ENCODE measurements at regions not wholly inside any gene's neighbourhood (a gene's known extent, or its start where the extent isn't known, plus 50 kb on each side); places are given as distances from the start of the nearest gene placed in this dataset.

DNA sequence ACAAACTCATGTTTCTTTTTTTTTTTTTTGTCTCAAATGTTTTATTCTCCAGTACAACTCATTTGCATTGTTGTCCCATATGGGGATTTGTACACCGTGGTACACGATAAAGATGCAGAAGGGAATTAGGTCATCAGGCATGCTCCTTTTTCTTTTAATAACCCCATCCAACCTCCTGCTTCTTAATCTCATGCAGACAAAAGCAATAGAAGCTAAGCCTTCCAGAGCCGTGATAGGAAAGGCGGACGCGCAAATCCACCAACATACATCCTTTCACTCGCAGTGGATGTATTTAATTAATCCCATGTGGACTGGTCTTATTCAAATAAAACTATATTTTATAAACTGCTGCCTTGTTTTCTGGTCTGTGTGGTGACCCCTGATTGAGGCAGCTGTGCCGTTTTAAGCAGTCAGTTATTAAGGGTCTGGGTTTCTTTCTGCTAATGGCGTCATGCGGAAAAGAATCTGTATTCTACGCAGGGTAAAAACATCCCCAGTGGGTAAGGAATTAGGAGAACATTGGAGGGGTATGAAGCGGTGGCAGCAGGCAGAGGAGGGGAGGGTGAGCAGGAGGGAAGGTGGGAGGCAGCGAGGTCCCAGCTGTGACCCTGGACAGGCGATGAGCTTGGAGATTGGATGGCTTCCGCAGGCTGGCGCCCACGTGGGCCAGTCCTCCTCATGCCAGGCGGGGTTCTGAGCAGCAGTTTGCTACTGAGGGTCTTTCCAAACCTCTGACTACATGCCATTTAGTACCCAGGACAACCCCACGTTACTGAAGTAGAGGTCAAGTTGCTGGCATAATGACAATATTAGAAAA is 172.8 kb downstream of the LINC00237 start:
- DNase-seq = no peak

DNA sequence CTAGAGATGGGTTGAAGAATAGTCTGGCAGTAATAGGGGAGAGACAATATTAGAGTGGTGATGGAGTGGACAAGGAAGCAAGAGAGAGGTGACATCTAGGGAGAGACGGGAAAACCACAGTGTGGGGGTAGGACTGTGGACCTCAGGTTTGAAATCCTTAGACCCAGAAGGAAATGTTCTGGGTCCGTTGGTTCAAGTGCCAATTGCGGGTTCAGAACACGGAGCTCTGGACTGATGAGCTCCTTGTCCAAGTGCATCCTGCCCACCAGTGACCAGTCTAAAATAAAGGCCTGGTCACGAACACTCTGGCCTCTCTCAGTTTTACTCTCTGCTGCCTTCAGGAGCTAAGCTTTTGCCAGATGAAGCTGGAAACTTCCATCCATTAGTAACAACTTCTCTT is 174.0 kb downstream of the LINC00237 start:
- DNase-seq = no peak

DNA sequence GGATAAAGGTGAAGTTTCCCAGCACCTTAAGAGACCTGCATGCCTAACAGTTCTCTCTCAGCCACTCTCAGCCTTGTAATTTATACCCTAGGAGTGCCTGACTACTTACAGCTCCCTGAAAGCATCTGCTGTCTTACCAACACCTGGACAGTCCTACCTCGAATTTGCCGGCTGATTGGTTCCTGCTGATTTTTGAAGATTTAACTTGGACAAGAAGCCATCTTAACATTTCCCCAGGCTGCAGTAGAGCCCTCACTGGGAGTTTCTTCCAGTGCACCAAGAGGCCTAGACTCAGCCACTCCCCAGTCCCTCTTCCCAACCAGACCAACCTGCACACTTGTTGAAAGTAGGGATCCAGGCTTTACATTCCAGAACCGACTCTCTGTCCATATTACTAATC is 174.5 kb downstream of the LINC00237 start:
- DNase-seq = no peak

DNA sequence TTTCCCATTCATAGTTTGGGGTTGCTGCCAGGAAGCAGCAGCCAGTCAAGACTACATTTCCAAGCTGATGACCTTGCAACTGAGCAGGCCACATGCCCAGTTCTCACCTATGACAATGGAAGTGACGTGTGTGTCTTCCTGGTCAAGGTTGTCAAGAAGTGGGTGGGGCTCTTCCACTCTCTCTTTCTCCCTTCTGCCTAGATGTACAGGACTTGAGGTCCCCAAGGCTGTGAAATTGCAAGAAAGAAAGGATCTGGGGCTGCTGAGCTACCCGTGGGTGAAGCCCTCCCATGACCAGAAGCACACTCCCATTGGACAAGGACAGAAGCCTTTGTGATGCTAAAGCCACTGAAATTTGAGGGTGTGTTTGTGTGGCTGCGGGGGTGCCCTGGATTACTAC is 175.1 kb downstream of the LINC00237 start:
- no peak for DNase-seq

DNA sequence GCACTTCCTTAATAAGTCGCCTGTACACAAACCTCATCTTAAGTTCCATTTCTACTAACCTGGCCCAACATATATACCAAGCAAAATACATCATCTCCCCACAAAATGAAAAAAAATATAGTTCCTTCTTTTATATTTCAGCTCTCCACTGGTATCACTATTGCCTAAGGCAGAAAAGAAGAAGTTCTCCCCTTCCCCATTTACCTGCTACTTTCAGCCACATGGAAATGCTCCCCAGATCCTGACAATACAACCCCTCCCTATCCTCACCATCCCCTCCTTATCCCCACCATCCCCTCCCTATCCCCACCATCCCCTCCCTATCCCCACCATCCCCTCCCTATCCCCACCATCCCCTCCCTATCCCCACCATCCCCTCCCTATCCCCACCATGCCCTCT is 175.7 kb downstream of the LINC00237 start:
- no peak for DNase-seq

DNA sequence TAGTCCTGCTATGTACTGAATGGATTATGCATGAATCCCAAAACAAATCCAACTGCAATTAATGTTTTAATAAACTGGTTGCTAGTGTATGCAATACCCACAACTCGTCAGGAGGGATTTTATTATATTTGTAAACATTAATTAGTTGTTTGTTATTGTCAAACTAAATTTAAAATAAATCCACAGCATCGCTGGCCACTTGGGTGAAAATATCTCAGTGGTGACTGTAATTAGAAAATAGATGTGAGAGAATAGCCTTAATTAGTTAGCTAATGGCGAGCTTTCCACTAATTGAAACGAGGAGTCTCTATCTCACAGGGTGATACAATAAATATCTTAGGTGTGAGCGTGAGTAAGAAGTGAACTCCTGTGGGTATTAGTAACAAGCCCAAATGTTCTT is 176.8 kb downstream of the LINC00237 start:
- no peak for DNase-seq

DNA sequence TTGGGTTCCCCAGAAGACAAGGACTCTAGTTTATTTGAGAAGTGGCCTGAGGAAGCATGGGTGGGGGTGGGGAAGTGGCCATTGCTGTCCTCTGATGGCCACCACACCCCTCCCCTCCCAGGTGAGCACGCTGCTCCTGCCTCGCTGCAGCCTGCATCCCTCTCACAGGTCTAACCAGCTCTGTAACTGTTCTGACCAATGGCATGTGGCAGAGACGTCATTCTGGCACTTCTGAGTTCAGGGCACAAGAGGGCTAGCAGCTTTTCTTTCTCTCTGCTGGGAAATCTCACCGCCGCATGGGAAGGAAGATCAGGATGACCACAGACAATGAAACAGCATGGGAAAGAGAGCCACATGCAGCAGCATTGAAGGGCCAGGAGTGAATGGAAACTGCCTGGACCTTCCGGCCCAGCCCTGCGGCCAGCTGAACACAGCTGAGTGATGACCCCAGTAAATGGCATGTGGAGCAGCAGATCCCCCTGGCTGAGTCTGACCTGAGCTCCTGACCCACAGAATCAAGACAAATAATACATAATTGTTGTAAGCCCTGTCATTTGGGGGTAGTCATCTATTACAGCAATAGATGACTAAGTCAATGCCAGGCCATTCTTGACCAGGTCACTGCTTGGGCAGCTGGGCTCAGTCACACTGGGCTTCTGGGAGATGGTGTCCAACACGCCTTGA is 179.8 kb downstream of the LINC00237 start:
- no peak for DNase-seq

DNA sequence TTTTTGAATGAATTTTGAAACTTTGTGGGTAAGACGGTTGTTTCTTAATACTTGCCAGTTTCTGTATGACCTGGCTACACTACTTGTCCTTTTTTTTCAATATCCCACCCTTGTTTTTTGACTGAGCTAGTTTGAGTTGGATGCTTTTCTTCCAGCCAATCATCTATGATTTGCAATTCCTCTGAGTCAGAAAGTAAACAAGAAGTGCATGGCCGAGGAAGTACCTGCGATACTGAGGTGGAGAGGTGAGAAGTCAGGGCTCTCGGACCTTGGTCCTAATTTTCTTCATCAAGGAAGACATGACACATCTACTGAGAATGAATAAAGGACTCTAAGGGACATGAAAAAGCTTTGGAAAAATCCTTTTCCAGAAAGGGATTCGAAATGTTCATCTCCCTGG is 185.7 kb downstream of the LINC00237 start:
- DNase-seq = no peak

DNA sequence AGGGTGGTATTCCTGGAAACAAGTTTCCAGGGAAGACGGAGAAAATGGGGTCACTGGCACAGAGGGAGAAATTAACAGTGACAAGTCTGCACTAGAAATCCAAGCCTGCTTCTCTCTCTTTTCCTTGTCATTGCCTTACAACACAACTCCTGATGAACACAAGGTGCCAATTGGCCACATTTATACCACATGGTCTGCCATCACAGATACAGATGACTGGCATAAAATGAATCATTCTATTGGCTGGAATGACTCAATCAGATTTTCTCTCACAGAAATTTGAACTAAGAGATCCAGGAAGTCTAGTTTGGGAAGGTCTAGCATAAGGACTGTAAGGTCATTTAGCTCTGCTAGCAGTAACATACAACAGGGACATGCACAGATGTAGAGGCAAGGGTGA is 190.3 kb downstream of the LINC00237 start:
- no peak for DNase-seq

DNA sequence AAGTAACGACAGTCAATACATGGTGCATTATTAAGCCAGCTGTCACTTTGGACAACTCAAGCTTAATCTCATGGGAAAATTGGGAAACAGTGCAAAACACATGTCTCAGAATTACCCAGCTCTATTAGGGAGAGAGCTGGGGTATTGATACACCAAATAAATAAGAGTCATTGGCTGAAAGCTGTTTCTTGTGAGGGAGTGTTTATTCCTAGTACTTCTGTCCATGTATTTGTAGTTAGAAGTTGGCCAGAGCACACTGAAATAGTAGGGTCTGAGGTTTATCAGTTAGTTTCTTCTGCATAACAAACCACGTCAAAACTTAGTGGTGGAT is 192.0 kb upstream of the RALGAPA2 start:
- no peak for DNase-seq

DNA sequence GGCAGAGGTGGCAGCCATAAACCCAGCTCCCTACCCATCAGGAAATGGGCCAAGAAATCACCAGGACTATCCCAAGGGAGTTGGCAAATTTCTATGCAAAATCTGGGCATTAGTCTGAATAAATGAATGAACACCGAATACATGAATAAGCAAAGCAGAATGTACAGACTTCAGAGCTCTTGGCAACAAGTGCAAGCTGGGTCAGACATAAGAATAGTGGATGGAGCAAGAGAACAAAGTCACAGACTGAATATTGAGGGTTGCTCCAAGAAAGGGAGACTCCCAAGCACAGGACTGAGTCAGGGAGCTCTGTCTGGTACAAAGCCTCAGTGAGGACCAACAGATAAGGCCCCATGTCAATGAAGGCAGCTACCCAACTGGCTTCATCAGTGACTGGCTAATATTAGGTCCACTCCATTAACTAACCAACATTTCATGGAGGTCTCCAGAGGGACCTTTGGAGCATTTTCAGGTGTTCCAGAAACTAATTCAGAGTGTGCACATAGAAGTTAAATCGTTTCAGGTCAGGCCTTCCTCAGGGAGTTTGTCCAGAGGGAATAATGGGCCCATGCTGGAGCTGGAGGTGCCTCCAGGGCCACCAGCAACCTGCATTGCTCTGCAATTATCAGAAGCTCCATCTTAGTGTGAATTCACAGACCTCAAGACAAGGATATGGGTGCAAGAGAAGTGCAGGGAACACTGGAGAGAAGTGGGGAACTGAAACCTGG is 191.5 kb upstream of the RALGAPA2 start:
- DNase-seq = no peak

DNA sequence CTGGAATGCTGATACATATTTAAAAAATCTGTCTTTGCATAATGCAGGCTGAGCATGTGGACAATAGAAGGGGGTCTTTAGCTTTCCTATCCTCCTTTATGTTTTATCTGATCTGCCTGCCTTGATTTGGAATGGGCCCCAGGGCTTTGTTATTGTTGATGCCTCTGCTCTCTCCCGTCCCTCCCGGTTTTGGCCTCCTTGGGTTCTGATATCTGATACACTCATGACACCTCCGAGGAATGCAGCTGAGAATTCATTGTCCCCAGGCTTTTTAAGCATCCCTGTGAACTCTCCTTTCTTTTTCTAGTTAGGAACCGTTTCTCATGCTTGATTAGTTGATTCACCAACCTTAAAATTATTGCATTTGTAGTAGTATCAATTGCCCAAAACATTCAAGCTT is 185.5 kb upstream of the RALGAPA2 start:
- DNase-seq = no peak

DNA sequence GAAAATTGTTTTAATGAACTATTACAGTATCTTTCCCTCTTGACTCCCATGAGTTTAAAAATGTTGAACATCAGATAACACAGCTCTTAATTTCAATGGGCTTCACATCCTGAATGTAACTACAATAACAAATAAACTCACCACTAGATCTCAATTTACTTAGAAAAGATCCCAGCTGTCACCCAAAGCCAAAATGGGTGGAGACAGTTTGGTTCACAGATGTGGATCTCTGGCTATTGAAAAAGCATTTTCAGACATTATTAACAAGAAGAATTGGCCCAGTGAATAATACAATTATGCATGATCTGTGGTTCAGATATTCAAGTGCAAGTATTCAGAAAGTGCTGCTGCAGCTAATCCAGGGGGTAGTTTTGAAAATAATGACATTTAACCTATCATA is 184.7 kb upstream of the RALGAPA2 start:
- DNase-seq = no peak

DNA sequence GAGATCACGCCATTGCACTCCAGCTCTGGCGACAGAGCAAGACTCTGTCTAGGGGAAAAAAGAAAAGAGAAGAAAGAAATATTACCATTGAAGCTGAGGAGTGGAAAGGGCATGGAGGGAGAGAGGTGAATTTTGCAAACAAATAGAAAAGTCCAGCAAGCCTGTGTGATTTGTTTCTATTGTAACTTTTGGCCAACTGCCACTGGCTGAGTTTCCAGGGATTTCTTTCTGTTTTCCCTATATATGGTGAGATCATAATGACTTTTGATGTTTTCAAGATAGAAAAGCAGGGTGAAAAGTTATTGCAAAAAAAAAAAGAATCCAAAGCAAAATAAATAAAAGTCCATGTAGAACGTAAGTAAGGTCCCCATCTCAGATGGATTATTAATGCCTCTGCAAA is 184.2 kb upstream of the RALGAPA2 start:
- no peak for DNase-seq

DNA sequence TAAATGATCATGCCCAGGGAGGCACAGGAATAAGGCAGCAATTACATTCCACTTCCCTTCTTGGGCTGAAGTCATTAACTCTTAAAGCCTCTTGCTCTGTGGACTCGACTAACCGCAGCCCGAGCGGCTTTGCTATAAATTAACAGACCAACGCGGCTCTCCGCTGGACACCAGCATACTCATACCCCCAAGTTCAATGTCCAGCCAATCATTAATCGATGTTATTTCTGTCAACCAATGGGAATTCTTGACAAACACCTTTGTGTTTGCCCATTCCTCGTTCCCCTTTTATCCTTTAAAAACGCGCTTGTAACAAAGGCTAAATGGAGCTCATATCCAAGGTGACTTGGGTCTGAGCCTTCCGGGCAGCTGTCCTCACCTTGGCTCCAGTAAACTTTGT is 183.1 kb upstream of the RALGAPA2 start:
- DNase-seq = no peak

DNA sequence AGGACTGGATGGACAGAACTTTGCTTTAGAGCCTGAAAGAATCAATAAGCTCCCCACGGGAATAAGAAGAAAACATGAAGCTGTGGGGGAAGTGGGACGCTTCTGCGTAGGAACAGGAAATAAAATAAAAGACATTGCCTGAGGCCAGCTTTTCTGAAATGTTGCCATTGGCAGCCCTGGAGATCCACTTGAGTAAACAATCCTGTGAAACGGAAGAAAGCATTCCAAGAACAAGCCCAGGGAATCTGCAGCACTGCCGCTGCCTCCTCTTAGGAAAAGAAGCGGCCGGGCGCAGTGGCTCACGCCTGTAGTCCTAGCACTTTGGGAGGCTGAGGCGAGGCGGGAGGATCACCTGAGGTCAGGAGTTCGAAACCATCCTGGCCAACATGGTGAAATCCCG is 182.3 kb upstream of the RALGAPA2 start:
- DNase-seq = no peak

DNA sequence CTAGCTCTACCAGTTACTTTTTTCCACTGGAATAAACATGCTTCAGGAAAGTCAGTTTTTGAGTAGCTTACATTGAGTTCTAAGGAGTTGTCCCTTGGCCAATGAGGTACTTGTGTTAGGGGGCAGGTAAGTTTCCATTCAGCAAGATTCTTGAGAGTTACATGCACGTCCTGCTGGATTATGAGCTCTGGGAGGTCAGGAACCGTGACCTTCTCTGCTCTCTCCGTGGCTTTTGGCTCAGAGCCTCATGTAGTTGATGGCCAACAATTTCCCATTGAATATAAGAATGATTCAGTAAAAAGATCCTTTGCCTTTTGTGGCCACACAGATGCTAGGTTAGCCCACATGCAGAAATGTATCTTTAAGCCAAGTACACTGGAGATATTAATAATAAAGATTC is 181.8 kb upstream of the RALGAPA2 start:
- no peak for DNase-seq

DNA sequence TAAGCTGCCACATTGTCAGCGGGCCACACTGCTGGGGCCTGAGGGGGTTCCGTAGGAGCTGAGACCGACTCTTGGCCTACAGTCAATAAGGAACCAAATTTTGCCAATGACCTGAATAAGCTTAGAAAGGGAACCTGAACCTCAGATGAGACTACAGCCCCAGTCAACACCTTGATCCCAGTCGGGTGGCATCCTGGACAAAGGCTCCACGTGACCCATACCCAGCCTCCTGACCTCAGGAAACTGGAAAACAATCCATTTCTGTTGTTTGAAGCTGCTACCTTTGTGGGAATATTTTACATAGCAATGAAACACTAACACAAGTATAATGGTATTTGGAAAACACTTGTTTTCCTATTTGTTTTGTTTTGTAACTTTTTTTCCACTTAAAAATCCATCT is 179.9 kb upstream of the RALGAPA2 start:
- no peak for DNase-seq

DNA sequence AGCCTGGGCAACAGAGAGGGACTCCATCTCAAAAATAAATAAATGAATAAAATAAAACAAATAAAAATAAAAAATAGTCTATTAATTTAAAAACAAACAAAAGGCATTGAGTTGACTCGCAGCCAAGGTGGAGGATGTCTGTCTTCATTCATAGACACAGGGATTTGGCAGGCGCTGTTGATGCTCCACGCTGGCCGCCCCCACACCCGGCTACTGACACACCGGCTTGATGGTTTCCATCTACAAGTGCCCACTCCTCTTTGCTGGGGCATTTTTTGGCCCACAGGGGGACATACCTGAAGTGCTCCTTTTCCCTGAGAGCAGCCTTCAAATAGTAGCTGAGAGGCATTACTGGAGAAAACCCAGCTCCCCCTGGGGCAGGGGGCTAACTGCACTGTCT is 178.3 kb upstream of the RALGAPA2 start:
- no peak for DNase-seq

DNA sequence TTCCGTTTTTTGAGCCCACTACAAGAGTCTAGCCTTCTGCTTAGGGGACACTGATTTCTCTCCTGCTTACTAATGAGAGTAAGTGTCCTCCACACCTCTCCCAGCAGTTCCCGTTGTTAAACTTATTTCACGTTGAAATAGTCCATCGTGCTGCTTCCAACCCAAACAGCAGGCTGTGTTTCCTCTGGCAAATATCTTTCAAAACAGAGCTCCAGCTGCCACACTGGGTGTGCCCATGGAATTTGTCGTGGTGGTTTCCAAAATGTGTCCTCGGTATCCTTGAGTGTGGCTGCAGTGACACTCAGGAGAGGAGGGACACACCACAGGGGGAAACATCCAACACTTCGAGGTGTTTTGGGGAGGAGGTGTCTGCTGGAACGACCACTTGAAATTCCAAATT is 176.5 kb upstream of the RALGAPA2 start:
- no peak for DNase-seq

DNA sequence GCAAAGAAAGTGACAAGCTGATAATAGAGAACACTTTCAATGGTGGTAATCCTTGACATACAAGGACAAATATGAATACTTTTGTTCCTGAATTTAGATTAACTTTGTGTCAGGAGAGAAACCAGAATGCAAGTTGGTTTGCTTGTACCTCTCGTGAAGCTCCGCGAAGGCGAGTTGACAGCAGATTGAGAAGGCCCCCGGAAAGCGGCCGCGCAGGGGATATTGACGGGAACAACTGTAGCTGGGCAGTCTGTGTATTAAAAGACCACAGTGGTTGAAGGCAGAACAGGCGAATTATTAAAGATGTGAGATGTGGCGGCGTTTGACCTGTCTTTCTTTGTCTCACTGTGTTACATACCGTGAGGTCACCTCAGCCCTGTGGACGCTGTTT is 175.8 kb upstream of the RALGAPA2 start:
- no peak for DNase-seq

DNA sequence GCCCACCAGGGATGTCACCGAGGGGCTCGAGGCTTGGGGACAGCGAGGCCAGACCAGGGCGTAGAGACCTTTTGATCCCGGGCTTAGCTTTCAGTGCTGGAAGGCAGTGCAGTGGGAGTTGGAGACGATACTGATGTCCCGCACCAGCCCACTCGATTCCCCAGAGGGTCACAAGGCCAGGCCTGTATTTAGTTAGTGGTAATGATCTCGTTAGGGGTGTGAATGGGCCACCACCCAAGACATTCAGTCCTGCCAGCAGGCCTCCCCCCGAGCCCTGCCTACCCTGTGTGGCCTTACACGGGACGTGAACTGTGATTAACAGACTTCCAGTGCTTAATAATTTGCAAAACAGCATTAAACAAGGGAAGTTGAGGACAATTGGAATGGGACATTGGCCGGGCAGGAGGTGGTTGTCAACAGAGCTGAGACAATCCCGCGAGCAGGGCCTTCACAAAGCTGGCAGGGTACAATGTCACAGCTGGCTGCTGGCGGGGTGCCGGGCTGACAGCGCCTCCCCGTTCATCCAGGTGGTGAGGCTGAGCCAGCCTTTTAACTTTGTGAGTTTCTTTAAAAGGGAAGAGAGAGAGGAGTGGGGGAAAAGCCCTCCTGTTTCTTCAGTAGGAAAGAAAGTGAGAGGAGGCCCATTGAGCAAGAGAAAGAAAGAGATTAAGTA is 175.3 kb upstream of the RALGAPA2 start:
- DNase-seq = no peak

DNA sequence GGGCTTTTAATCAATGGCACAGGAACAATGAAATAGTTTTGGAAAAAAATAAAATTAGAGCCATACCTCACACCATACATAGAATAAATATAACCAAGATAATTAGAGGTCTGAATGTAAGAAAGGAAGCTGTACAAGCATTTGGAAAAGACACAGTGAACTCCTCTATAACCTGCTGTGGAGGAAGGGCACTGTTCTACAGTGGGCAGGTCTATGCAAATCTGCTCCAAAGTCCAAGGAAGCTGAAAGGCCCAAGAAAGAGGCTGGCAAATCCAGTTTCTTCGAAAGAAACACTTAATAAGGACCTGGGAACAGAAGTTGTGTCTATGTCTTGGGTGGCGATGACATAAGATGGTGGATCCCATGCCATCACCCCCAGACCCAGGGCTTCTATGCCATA is 169.4 kb upstream of the RALGAPA2 start:
- DNase-seq = no peak

DNA sequence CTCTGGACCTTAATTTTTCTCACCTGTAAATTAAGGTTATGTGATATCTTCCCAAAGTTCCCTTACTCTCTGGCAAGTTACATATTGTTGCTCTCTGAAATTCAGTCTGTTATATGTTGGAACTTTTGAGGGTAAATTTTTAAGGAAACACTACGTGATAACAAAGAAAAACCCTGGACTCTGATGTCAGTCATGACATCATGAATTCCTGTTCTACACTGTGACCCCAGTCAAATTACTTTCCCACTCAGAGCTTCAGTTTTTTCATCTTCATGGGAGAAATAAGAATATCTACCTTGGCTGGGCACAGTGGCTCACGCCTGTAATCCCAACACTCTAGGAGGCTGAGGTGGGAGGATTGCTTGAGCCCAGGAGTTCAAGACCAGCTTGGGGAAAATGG is 164.6 kb upstream of the RALGAPA2 start:
- no peak for DNase-seq

Measured in activated CD8-positive, alpha-beta memory T cell treated with anti-CD3 and anti-CD28 coated beads for 24 hours (primary cell).